Mesendoderm (in vitro differentiated cells): ENCODE measurements at regions not wholly inside any gene's neighbourhood (a gene's known extent, or its start where the extent isn't known, plus 50 kb on each side); places are given as distances from the start of the nearest gene placed in this dataset.
"Not testable (repeated sequence)": the region's sequence is repeated elsewhere in the genome, so short reads cannot be mapped to it uniquely, and the experiment has no call there.

Experiments used
- DNase-seq: peaks from one replicate; pipeline ENCODE4 v3.0.0; 2013
- H2AK5ac ChIP-seq: 2 replicates; pipeline ENCODE4 v1.6.1; 2013; ENCODE audit warnings: low read length, inconsistent platforms
- H2BK120ac ChIP-seq: 2 replicates; pipeline ENCODE4 v1.6.1; 2013; ENCODE audit warnings: low read depth, mild to moderate bottlenecking, low read length, moderate library complexity, mixed read lengths
- H2BK15ac ChIP-seq: replicated peaks from 2 replicates; pipeline ENCODE4 v1.6.1; 2013; ENCODE audit warnings: low read depth, mild to moderate bottlenecking, moderate library complexity
- H2BK5ac ChIP-seq: 2 replicates; pipeline ENCODE4 v1.6.1; 2013; ENCODE audit warnings: low read length, inconsistent platforms
- H3K18ac ChIP-seq: 2 replicates; pipeline ENCODE4 v1.6.1; 2013; ENCODE audit warnings: mild to moderate bottlenecking, low read length, mixed read lengths
- H3K23ac ChIP-seq: one replicate; pipeline ENCODE4 v1.6.1; 2013; ENCODE audit warnings: low read length
- H3K27ac ChIP-seq: 2 replicates; pipeline ENCODE4 v1.5.1; 2013; ENCODE audit warnings: low read depth, mild to moderate bottlenecking, inconsistent platforms, low read length, moderate library complexity
- H3K27me3 ChIP-seq: 2 replicates; pipeline ENCODE4 v1.6.1; 2013; ENCODE audit warnings: low read length, control low read depth, mild to moderate bottlenecking, inconsistent platforms; ENCODE audit not compliant: insufficient read depth, poor library complexity
- H3K36me3 ChIP-seq: 2 replicates; pipeline ENCODE4 v1.6.1; 2013; ENCODE audit warnings: low read length, inconsistent platforms; ENCODE audit not compliant: control insufficient read depth, insufficient read depth
- H3K4ac ChIP-seq: one replicate; pipeline ENCODE4 v1.6.1; 2013; ENCODE audit warnings: low read depth, mild to moderate bottlenecking, low read length, moderate library complexity
- H3K4me1 ChIP-seq: 2 replicates; pipeline ENCODE4 v1.6.1; 2013; ENCODE audit warnings: low read depth, low read length, inconsistent platforms; ENCODE audit not compliant: control insufficient read depth
- H3K4me2 ChIP-seq: 2 replicates; pipeline ENCODE4 v1.6.1; 2013; ENCODE audit warnings: low read length
- H3K4me3 ChIP-seq: 2 replicates; pipeline ENCODE4 v1.5.1; 2013; ENCODE audit warnings: mild to moderate bottlenecking, low read length
- H3K56ac ChIP-seq: one replicate; pipeline ENCODE4 v1.6.1; 2013; ENCODE audit warnings: low read length
- H3K79me1 ChIP-seq: 2 replicates; pipeline ENCODE4 v1.6.1; 2013; ENCODE audit warnings: low read length, inconsistent platforms
- H3K79me2 ChIP-seq: 2 replicates; pipeline ENCODE4 v1.6.1; 2013; ENCODE audit warnings: mild to moderate bottlenecking, low read length; ENCODE audit not compliant: control insufficient read depth, insufficient read depth
- H3K9ac ChIP-seq: 2 replicates; pipeline ENCODE4 v1.6.1; 2013; ENCODE audit warnings: low read length, inconsistent platforms
- H4K5ac ChIP-seq: one replicate; pipeline ENCODE4 v1.6.1; 2013; ENCODE audit warnings: low read length
- H4K8ac ChIP-seq: one replicate; pipeline ENCODE4 v1.6.1; 2013; ENCODE audit warnings: low read depth, mild to moderate bottlenecking, control low read depth, low read length, moderate library complexity
- WGBS: extraction: QIAGEN DNeasy Blood & Tissue Kit; methylation state at CpG from one replicate; pipeline ENCODE4 v1.1.7; 2013; ENCODE audit warnings: low lambda C conversion rate, missing lambda C conversion rate; ENCODE audit not compliant: insufficient coverage; ENCODE audit errors: extremely low coverage; 5-methylcytosine and 5-hydroxymethylcytosine counted together

DNA sequence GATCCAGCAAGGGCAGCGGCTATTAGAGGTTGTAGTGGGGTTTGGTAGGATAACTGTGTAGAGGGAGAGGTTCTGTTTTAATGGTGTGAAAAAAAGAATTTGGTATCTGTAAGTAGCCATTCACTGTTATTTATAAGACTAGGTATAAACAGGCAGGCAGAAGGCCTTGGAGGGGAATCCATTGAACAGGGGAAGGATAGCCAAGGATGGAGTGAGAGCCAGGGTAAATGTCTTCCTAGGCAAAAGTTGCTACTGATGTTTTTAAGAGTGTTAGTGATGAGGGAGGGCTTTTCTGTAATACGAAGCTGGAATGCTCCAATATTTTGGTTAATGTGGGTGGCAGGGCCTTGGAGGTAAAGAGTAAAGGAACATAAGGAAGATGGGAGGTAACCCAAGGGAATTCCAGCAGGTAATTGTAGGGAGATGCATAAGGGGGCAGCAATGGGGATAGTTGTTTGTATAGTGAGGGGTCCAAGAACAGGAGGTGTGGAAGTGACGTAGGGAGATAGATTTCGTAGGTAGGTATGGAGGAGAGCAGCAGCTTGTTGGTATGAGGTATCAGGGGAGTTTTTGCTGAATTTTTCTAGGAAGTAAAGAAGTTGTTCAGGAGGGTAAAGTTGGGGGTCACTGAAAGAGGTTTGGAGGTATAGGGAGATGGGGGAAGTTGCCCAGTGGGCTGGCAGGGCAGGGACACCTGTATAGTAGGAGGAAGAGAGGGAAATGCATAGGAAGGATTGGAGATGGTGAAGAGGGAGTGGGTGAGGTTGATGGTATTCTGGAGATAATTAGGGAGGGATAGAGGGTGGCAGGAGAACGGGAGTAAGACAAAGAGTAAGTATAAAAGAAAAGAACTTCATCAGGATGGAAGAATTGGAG is 752.4 kb upstream of the ADGRB3 start:
- no peak overlapping the region for H2BK5ac ChIP-seq
- H3K4me2 ChIP-seq, result no peak overlapping the region
- 100% methylated on average over 2 of the region's 5 CpGs for WGBS
- no peak overlapping the region for H3K23ac ChIP-seq
- no peaks in the 10 kb centered on the region for H3K79me2 ChIP-seq
- H3K27ac ChIP-seq, result no peak overlapping the region
- H3K9ac ChIP-seq, result no peak overlapping the region
- H3K18ac ChIP-seq, result no peak overlapping the region
- no peak overlapping the region for H2AK5ac ChIP-seq
- H4K8ac ChIP-seq, result no peak overlapping the region
- H4K5ac ChIP-seq, result no peak overlapping the region
- H3K56ac ChIP-seq, result no peak overlapping the region
- no peaks in the 10 kb centered on the region for H3K4me1 ChIP-seq
- no peak overlapping the region for H2BK120ac ChIP-seq
- H3K4me3 ChIP-seq, result no peak overlapping the region
- no peak overlapping the region for H3K4ac ChIP-seq
- DNase-seq, result no peak
- H3K36me3 ChIP-seq, result no peaks in the 10 kb centered on the region
- no peak overlapping the region for H2BK15ac ChIP-seq
- no peaks in the 10 kb centered on the region for H3K27me3 ChIP-seq
- H3K79me1 ChIP-seq, result no peaks in the 10 kb centered on the region

DNA sequence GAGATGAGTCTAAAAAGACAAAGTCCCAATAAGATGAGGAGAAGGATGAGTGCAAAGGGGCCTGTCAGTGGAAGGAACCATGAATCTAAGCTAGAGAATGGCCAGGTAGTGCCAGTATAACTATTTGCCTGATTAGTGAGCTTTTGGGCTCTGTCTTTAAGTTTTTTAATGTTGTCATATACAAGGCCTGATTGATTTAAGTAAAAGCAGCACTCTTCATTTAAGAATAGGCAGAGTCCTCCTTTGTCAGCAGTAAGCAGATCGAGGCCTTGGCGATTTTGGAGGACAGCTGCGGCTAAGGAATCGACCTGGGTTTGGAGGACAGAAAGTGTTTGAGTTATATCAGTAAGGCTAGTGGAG is 753.4 kb upstream of the ADGRB3 start:
- Histone ChIP-seq H3K23ac (no peak overlapping the region), H4K8ac (no peak overlapping the region), H3K27ac (no peak overlapping the region), H3K18ac (no peak overlapping the region), H3K4me3 (no peak overlapping the region), H3K4ac (no peak overlapping the region), H3K4me1 (no peaks in the 10 kb centered on the region), H3K79me2 (no peaks in the 10 kb centered on the region), H3K79me1 (no peaks in the 10 kb centered on the region), H2BK120ac (no peak overlapping the region), H3K27me3 (no peaks in the 10 kb centered on the region), H2BK5ac (no peak overlapping the region), H2BK15ac (no peak overlapping the region), H3K4me2 (no peak overlapping the region), H4K5ac (no peak overlapping the region), H2AK5ac (no peak overlapping the region), H3K36me3 (no peaks in the 10 kb centered on the region), H3K9ac (no peak overlapping the region), H3K56ac (no peak overlapping the region)
- WGBS, result no CpG with 5 or more reads among the region's 4 CpGs
- DNase-seq, result no peak

- H3K4ac ChIP-seq, result no peak overlapping the region
- H3K36me3 ChIP-seq, result no peaks in the 10 kb centered on the region
- DNase-seq, result no peak
- H4K5ac ChIP-seq, result no peak overlapping the region
- H3K79me1 ChIP-seq, result no peaks in the 10 kb centered on the region
- no peak overlapping the region for H3K27ac ChIP-seq
- H2BK5ac ChIP-seq, result no peak overlapping the region
- no CpG with 5 or more reads among the region's 16 CpGs for WGBS
- no peaks in the 10 kb centered on the region for H3K4me1 ChIP-seq
- H3K56ac ChIP-seq, result no peak overlapping the region
- H3K27me3 ChIP-seq, result no peaks in the 10 kb centered on the region
- H2AK5ac ChIP-seq, result no peak overlapping the region
- no peak overlapping the region for H2BK15ac ChIP-seq
- H3K4me2 ChIP-seq, result no peak overlapping the region
- H4K8ac ChIP-seq, result no peak overlapping the region
- no peaks in the 10 kb centered on the region for H3K79me2 ChIP-seq
- H3K4me3 ChIP-seq, result no peak overlapping the region
- no peak overlapping the region for H3K9ac ChIP-seq
- H3K23ac ChIP-seq, result no peak overlapping the region
- no peak overlapping the region for H2BK120ac ChIP-seq
- no peak overlapping the region for H3K18ac ChIP-seq
These were observed 754.0 kb upstream of the ADGRB3 start for GRCh38 chr6:67880939-67881705.

- H3K4ac ChIP-seq, result not testable (repeated sequence)
These were observed 754.7 kb upstream of the ADGRB3 start for GRCh38 chr6:67880343-67880742.

DNA sequence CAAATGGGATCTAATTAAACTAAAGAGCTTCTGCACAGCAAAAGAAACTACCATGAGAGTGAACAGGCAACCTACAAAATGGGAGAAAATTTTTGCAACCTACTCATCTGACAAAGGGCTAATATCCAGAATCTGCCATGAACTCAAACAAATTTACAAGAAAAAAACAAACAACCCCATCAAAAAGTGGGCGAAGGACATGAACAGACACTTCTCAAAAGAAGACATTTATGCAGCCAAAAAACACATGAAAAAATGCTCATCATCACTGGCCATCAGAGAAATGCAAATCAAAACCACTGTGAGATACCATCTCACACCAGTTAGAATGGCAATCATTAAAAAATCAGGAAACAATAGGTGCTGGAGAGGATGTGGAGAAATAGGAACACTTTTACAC is 755.2 kb upstream of the ADGRB3 start:
- not testable (repeated sequence) for H3K18ac ChIP-seq, H2BK5ac ChIP-seq, H3K79me1 ChIP-seq, H2AK5ac ChIP-seq, H3K36me3 ChIP-seq, H3K23ac ChIP-seq, H4K5ac ChIP-seq, H3K4me2 ChIP-seq, H2BK15ac ChIP-seq, H3K4me1 ChIP-seq, H3K27me3 ChIP-seq, H3K56ac ChIP-seq, H4K8ac ChIP-seq, H3K4me3 ChIP-seq, H3K79me2 ChIP-seq, H3K4ac ChIP-seq, H3K9ac ChIP-seq, DNase-seq, H3K27ac ChIP-seq, H2BK120ac ChIP-seq
- no CpG with 5 or more reads among the region's 1 CpG for WGBS

More at GRCh38 chr6:67880343-67880742, 754.7 kb upstream of the ADGRB3 start:
- H3K18ac ChIP-seq, H3K4me2 ChIP-seq, H3K4me3 ChIP-seq, H3K9ac ChIP-seq, H2BK15ac ChIP-seq, H3K4me1 ChIP-seq, H2BK5ac ChIP-seq, H4K5ac ChIP-seq, H3K36me3 ChIP-seq, H3K23ac ChIP-seq, DNase-seq, H3K27ac ChIP-seq, H2AK5ac ChIP-seq, H3K79me1 ChIP-seq, H2BK120ac ChIP-seq, H4K8ac ChIP-seq, H3K56ac ChIP-seq, H3K27me3 ChIP-seq, H3K79me2 ChIP-seq: not testable (repeated sequence)
- no CpG with 5 or more reads among the region's 4 CpGs for WGBS
